ENCODE measurements at regions not wholly inside any gene's neighbourhood (a gene's known extent, or its start where the extent isn't known, plus 50 kb on each side); places are given as distances from the start of the nearest gene placed in this dataset.

DNA sequence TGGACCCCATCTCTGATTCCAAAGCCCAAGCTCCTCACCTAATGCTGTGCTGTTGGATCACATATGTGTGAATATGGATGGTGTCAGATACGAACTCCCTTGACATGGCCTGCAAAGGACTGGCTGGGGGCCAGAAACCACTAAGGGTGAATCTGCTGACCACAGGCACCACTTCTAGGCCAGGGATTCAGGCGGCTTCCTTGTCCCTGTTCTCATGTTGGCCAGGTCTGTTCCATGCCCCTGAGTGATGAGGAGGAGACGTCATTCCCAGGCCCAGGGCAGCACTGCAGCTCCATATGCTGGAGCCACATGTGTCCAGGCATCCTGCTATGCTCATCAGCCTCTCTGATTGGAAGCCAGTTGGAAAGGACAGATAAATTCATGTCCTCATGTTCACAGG, 130.0 kb upstream of the BDNF start:
- TF ChIP-seq, protein P1, sequence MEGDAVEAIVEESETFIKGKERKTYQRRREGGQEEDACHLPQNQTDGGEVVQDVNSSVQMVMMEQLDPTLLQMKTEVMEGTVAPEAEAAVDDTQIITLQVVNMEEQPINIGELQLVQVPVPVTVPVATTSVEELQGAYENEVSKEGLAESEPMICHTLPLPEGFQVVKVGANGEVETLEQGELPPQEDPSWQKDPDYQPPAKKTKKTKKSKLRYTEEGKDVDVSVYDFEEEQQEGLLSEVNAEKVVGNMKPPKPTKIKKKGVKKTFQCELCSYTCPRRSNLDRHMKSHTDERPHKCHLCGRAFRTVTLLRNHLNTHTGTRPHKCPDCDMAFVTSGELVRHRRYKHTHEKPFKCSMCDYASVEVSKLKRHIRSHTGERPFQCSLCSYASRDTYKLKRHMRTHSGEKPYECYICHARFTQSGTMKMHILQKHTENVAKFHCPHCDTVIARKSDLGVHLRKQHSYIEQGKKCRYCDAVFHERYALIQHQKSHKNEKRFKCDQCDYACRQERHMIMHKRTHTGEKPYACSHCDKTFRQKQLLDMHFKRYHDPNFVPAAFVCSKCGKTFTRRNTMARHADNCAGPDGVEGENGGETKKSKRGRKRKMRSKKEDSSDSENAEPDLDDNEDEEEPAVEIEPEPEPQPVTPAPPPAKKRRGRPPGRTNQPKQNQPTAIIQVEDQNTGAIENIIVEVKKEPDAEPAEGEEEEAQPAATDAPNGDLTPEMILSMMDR (IDR thresholded peaks at IDR 0.05): no peak
- no peaks in the 10 kb centered on the region for H3K36me3 ChIP-seq
- no peaks in the 10 kb centered on the region for H3K4me1 ChIP-seq
- 86 to 87% methylated on average over 3 of the region's 3 CpGs for WGBS, 2 donors
- FAIRE-seq (no peak), DNase-seq (peak in 1 of 6 donors; percentile 17), ATAC-seq (no peak)
- intact Hi-C loops (cut with DNase I): no loop called here
- no peaks in the 10 kb centered on the region for H3K9me3 ChIP-seq
- H3K27me3 ChIP-seq: no peaks in the 10 kb centered on the region
- H3K27ac ChIP-seq: no peak overlapping the region
- H3K4me3 ChIP-seq: no peak overlapping the region

DNA sequence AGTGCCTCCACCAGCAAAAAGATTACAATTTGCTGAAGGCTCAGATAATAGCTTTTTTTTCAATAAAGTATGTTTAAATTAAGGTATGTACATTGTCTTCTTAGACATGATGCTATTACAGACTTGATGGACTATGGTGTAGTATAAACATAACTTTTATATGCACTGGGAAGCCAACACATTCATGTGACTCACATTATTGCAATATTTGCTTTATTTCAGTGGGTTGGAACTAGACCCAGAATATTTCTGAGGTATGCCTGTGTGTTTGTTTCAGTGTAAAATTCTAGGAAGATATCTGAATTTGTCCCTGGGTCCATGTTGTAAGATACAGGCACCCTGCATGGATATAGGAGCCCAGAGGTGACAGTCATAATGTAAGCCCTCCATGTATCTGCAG, 120.0 kb upstream of the BDNF start:
- intact Hi-C loops (cut with DNase I): no loop called here
- no peak for ATAC-seq
- TF ChIP-seq, protein P1 (IDR thresholded peaks at IDR 0.05): no peak
- no peak overlapping the region for H3K4me3 ChIP-seq
- H3K9me3 ChIP-seq: no peaks in the 10 kb centered on the region
- H3K36me3 ChIP-seq: no peaks in the 10 kb centered on the region
- no peak for FAIRE-seq
- DNase-seq: no peak
- H3K27ac ChIP-seq: no peak overlapping the region
- no peaks in the 10 kb centered on the region for H3K4me1 ChIP-seq
- no peaks in the 10 kb centered on the region for H3K27me3 ChIP-seq

- H3K27ac ChIP-seq: no peak overlapping the region
- no peak for FAIRE-seq
- WGBS, 2 donors: 59 to 78% methylated on average over 1 of the region's 1 CpG
Observed at GRCh38 chr11:27816197-27816596, 115.9 kb upstream of the BDNF start.

DNA sequence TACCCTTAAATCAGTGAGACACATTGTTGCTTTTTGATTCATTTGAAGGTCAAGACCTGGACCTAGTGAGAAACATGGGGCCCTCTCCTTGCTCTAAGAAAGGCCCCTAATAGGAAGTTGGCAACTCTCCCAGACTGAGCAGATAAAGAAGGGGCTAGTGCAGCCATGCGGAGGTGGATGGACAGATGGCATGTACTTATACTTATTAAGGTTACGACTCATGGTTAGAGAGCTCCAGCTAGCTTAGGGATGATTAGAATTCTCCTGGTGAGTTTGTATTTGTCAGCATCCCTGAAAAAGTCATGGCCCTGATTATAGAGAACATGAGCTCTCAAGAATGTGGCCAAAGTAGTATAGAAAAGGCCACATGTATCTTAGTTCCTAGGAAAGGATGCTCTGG, 112.1 kb upstream of the BDNF start:
- WGBS, 2 donors: 78 to 86% methylated on average over 2 of the region's 2 CpGs

More at GRCh38 chr11:27816197-27816596, 115.9 kb upstream of the BDNF start:
- no peak overlapping the region for H3K4me3 ChIP-seq
- intact Hi-C loops (cut with DNase I): no loop called here
- H3K36me3 ChIP-seq: no peaks in the 10 kb centered on the region
- no peaks in the 10 kb centered on the region for H3K4me1 ChIP-seq
- no peaks in the 10 kb centered on the region for H3K9me3 ChIP-seq
- DNase-seq: no peak
- no peak for ATAC-seq
- no peaks in the 10 kb centered on the region for H3K27me3 ChIP-seq
- TF ChIP-seq, protein P1 (IDR thresholded peaks at IDR 0.05): no peak

DNA sequence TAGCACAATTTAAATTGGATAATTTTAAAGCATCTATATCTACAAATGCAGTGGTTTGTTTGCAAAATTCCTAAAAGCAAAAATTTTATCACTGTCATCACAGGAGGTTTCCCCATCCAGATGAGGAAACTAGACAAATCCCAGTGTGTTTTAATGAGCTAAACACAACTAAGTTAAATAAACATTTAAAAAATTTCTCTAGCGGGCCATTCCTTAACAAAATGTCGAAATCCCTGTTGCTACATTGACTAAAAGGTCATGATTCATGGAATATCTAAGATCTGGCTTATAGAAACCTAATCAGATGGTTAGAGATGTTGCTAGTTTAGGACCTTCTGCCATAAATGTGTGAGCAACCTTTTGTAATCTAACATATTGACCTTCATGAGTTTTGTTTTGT, 107.3 kb upstream of the BDNF start:
- Histone ChIP-seq H3K4me1 (no peaks in the 10 kb centered on the region), H3K27ac (no peak overlapping the region), H3K9me3 (no peaks in the 10 kb centered on the region), H3K36me3 (no peaks in the 10 kb centered on the region), H3K4me3 (no peak overlapping the region), H3K27me3 (no peaks in the 10 kb centered on the region)
- WGBS, 2 donors: 38 to 52% methylated on average over 2 of the region's 2 CpGs
- TF ChIP-seq, protein P1 (IDR thresholded peaks at IDR 0.05): no peak
- no peak for DNase-seq
- ATAC-seq: no peak
- no peak for FAIRE-seq
- intact Hi-C loops (cut with DNase I): no loop called here

More for the DNA sequence above, 112.1 kb upstream of the BDNF start:
- H3K27me3 ChIP-seq: no peaks in the 10 kb centered on the region
- intact Hi-C loops (cut with DNase I): no loop called here
- no peak for ATAC-seq
- H3K4me3 ChIP-seq: no peak overlapping the region
- no peak overlapping the region for H3K27ac ChIP-seq
- H3K9me3 ChIP-seq: no peaks in the 10 kb centered on the region
- H3K4me1 ChIP-seq: no peaks in the 10 kb centered on the region
- DNase-seq: no peak
- TF ChIP-seq, protein P1 (IDR thresholded peaks at IDR 0.05): no peak
- no peak for FAIRE-seq
- H3K36me3 ChIP-seq: no peaks in the 10 kb centered on the region
